ENCODE measurements at regions not wholly inside any gene's neighbourhood (a gene's known extent, or its start where the extent isn't known, plus 50 kb on each side); places are given as distances from the start of the nearest gene placed in this dataset.

DNA sequence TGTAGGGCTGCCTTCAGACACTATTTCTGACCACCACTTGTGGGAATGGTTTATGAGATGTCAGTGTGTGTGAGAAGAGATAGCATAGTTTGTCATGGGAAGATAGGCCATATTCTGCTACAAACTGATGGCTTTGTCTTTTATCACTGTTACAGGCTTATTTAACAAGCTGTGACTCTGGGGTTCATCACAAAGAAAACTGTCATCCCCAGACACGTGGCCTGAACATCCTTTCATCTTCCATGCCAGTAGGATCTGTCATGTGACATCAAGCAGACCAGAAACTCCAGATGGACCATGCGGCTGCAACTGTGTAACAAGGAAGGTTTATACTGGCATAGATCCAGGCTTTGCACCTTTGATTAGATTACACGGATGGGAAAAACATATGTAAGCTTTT is 128.6 kb upstream of the KCNH7 start:
- Histone ChIP-seq H2AFZ (ENCODE audit: low read depth, low read length) (no peak overlapping the region), H3K4me2 (ENCODE audit: low read length) (no peak overlapping the region), H3K9me3 (ENCODE audit: low read length) (no peaks in the 10 kb centered on the region), H3K9me2 (ENCODE audit: insufficient read depth, low read length) (no peaks in the 10 kb centered on the region), H3K27ac (ENCODE audit: low read length) (no peak overlapping the region), H3K36me3 (ENCODE audit: insufficient read depth, low read length) (no peaks in the 10 kb centered on the region), H3K79me2 (replicated peaks; ENCODE audit: insufficient read depth, low read length) (no peaks in the 10 kb centered on the region), H4K20me1 (ENCODE audit: insufficient read depth) (no peaks in the 10 kb centered on the region), H3K4me3 (ENCODE audit: low read length) (no peak overlapping the region), H3K9ac (ENCODE audit: low read length) (no peak overlapping the region), H3K27me3 (ENCODE audit: insufficient read depth, low read depth, low read length) (no peaks in the 10 kb centered on the region), H3F3A (ENCODE audit: insufficient read depth, low read length, poor library complexity, severe bottlenecking) (no peaks in the 10 kb centered on the region)
- no peak for TF ChIP-seq CTCF (IDR thresholded peaks at IDR 0.05; ENCODE audit: poor library complexity, severe bottlenecking)
- TF ChIP-seq POLR2AphosphoS5 (IDR thresholded peaks at IDR 0.05) = no peak
- no peak for TF ChIP-seq EP300 (conservative IDR thresholded peaks at IDR 0.05; ENCODE audit: poor library complexity, severe bottlenecking)
- TF ChIP-seq SMC3 (conservative IDR thresholded peaks at IDR 0.05; ENCODE audit: poor library complexity) = no peak
- no peak for TF ChIP-seq EZH2 (IDR thresholded peaks at IDR 0.05; ENCODE audit: borderline replicate concordance, insufficient read depth, low read length, poor library complexity, severe bottlenecking)
- TF ChIP-seq TAF1 (IDR thresholded peaks at IDR 0.05; ENCODE audit: low read depth) = no peak
- TF ChIP-seq RAD21 (conservative IDR thresholded peaks at IDR 0.05) = no peak
- TF ChIP-seq, protein P1, sequence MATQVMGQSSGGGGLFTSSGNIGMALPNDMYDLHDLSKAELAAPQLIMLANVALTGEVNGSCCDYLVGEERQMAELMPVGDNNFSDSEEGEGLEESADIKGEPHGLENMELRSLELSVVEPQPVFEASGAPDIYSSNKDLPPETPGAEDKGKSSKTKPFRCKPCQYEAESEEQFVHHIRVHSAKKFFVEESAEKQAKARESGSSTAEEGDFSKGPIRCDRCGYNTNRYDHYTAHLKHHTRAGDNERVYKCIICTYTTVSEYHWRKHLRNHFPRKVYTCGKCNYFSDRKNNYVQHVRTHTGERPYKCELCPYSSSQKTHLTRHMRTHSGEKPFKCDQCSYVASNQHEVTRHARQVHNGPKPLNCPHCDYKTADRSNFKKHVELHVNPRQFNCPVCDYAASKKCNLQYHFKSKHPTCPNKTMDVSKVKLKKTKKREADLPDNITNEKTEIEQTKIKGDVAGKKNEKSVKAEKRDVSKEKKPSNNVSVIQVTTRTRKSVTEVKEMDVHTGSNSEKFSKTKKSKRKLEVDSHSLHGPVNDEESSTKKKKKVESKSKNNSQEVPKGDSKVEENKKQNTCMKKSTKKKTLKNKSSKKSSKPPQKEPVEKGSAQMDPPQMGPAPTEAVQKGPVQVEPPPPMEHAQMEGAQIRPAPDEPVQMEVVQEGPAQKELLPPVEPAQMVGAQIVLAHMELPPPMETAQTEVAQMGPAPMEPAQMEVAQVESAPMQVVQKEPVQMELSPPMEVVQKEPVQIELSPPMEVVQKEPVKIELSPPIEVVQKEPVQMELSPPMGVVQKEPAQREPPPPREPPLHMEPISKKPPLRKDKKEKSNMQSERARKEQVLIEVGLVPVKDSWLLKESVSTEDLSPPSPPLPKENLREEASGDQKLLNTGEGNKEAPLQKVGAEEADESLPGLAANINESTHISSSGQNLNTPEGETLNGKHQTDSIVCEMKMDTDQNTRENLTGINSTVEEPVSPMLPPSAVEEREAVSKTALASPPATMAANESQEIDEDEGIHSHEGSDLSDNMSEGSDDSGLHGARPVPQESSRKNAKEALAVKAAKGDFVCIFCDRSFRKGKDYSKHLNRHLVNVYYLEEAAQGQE (IDR thresholded peaks at IDR 0.05; ENCODE audit: borderline replicate concordance) = no peak
- no peak for TF ChIP-seq MXI1 (conservative IDR thresholded peaks at IDR 0.05; ENCODE audit: poor library complexity, severe bottlenecking)

GRCh38 chr2:162965191-162965590 is 126.6 kb upstream of the KCNH7 start:
- Histone ChIP-seq H3K9me3 (ENCODE audit: low read length) (no peaks in the 10 kb centered on the region), H3K9me2 (ENCODE audit: insufficient read depth, low read length) (no peaks in the 10 kb centered on the region), H3K4me2 (ENCODE audit: low read length) (no peak overlapping the region), H3K4me3 (ENCODE audit: low read length) (no peak overlapping the region), H3K27ac (ENCODE audit: low read length) (no peak overlapping the region), H3K36me3 (ENCODE audit: insufficient read depth, low read length) (no peaks in the 10 kb centered on the region), H3K27me3 (ENCODE audit: insufficient read depth, low read depth, low read length) (no peaks in the 10 kb centered on the region), H3F3A (ENCODE audit: insufficient read depth, low read length, poor library complexity, severe bottlenecking) (no peaks in the 10 kb centered on the region), H3K79me2 (replicated peaks; ENCODE audit: insufficient read depth, low read length) (no peaks in the 10 kb centered on the region), H4K20me1 (ENCODE audit: insufficient read depth) (no peaks in the 10 kb centered on the region), H3K9ac (ENCODE audit: low read length) (no peak overlapping the region), H2AFZ (ENCODE audit: low read depth, low read length) (no peak overlapping the region)
- TF ChIP-seq EZH2 (IDR thresholded peaks at IDR 0.05; ENCODE audit: borderline replicate concordance, insufficient read depth, low read length, poor library complexity, severe bottlenecking) = no peak
- TF ChIP-seq, protein P1 (IDR thresholded peaks at IDR 0.05; ENCODE audit: borderline replicate concordance) = no peak
